Upper lobe of left lung (tissue), 6 donors: ENCODE measurements at regions not wholly inside any gene's neighbourhood (a gene's known extent, or its start where the extent isn't known, plus 50 kb on each side); places are given as distances from the start of the nearest gene placed in this dataset.
A peak's percentile ranks its signal among the peaks of the same experiment; 100 is the strongest.
"Not testable (repeated sequence)": the region's sequence is repeated elsewhere in the genome, so short reads cannot be mapped to it uniquely, and the experiment has no call there.

Experiments used
- ATAC-seq, 2 donors: fragments of 200-7000 bp; cut with Tn5 transposase; one replicate each; pipeline ENCODE4 v1.9.1; 2022; ENCODE audit warnings: mild to moderate bottlenecking in 2 of 2, moderate library complexity in 2 of 2; ENCODE audit not compliant: low FRiP score in 2 of 2
- DNase-seq, 2 donors: peaks; one replicate each; pipeline ENCODE4 v3.0.0-alpha.2; 2019 to 2020
- H3K27ac ChIP-seq, 4 donors: fragments of 200-600 bp; sonication (generic); one replicate each; pipeline ENCODE4 v1.5.1; 2016 to 2019
- H3K27me3 ChIP-seq, 4 donors: fragments of 200-600 bp; sonication (generic); one replicate each; pipeline ENCODE4 v1.5.1; 2017 to 2019
- H3K36me3 ChIP-seq, 4 donors: fragments of 200-600 bp; sonication (generic); one replicate each; pipeline ENCODE4 v1.5.1; 2016 to 2019
- H3K4me1 ChIP-seq, 4 donors: fragments of 200-600 bp; sonication (generic); one replicate each; pipeline ENCODE4 v1.5.1; 2018 to 2019
- H3K4me3 ChIP-seq, 4 donors: fragments of 200-600 bp; sonication (generic); one replicate each; pipeline ENCODE4 v1.5.1; 2017 to 2019; ENCODE audit warnings: mild to moderate bottlenecking in 2 of 4, moderate library complexity in 1 of 4
- H3K9me3 ChIP-seq, 4 donors: fragments of 200-600 bp; sonication (generic); one replicate each; pipeline ENCODE4 v1.5.1; 2018 to 2019
- CTCF ChIP-seq, 6 experiments: fragments of 450-650 bp in 4 of 6; fragments of 200-600 bp in 2 of 6; sonication (generic) in 2 of 6; IDR thresholded peaks; one replicate each; pipeline ENCODE4 v1.5.1; 2016 to 2019; ENCODE audit warnings: antibody characterized with exemption in 6 of 6
- EP300 ChIP-seq, 4 donors: sonication (generic); formaldehyde crosslinking; IDR thresholded peaks; one replicate each; pipeline ENCODE4 v1.5.1; 2017; ENCODE audit warnings: antibody characterized with exemption in 4 of 4, control low read depth in 2 of 4
- POLR2A ChIP-seq, 4 donors: fragments of 450-650 bp; IDR thresholded peaks; one replicate each; pipeline ENCODE4 v1.5.1; 2016 to 2017; ENCODE audit warnings: antibody characterized with exemption in 4 of 4, mild to moderate bottlenecking in 2 of 4
- POLR2AphosphoS5 ChIP-seq, 2 donors: sonication (generic); formaldehyde crosslinking; IDR thresholded peaks; one replicate each; pipeline ENCODE4 v1.5.1; 2017; ENCODE audit warnings: antibody characterized with exemption in 2 of 2
- WGBS, 2 donors: methylation state at CpG; one replicate each; pipeline ENCODE4 v1.1.5; 2017 to 2018; 5-methylcytosine and 5-hydroxymethylcytosine counted together
- donor health status: DM: no; HTN: no; CAD: no; lungs with moderate emphysema.
- donor health status: DM: no; HTN: yes; CAD: no; lungs with severe emphysema.

DNA sequence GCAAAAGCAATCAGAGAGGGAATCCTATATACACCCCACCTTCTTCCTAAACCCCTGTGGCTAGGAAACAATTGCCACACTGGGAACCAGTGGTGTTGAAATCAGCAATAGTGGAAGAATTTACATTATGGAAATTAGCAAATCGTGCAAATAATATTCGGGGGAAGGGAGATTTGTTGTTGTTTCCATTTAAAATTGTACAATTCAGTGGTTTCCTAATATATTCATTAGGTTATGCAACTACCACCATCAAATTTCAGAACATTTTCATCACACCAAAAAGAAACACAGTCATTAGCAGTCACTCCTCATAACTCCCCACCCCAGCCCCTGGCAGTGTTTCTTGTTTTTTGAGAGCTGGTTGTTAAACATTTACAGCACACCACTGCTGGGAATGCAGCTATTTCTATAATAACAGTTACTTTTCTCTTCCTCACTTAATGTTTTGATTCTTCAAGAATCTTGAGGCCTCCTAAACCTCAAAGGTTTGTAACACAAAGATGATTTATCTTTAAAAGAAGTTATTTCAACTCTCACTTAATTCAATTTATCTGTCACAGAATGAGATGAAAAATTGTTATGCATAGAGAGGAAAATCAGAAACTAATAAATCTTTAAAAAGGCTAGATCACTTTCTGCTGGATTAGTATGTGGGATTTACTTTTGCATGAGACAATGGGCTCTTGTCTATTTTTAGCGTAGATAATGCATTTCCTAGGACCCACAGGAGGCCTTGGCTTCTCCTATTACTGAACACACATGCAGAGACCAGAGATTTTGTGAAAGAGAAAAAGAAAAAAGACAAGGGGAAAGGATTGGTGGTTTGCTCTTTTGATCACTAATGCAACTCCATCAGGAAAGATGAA is 91.8 kb upstream of the DAPK1 start:
- DNase-seq = peak in 1 of 2 donors; percentile 48
- 32 to 48% methylated on average over 3 of the region's 3 CpGs for WGBS, 2 donors

DNA sequence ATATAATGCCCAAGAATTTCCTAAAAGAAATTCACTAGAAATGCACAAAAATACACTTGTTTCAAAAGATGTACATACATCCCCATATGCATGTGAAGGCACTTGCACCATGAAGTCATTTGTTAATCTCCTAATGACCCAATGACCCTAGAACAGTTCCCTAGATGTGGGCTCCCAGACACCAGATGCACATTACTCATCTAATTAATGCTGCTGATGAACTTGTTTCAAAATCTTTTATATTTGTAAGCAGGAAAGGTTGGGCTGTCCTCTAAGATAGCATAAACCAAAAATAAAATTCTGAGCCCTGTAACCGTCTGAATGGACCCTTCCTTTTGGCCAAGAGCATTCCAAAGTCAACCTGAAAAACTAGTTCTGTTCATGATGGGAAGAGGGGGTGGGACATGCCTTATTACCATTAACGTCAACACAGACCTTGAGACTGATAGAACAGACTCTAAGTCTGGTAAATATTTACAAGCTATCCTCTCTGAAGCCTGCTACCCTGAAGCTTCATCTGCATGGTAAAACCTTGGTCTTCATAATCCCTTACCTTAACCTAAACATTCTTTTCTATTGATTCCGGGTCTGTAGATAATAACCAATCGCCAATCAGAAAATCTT is 91.0 kb upstream of the DAPK1 start:
- H3K4me3 ChIP-seq = no peak overlapping the region
- H3K4me1 ChIP-seq = peaks cover 8 to 22% (median 14%) of the 10 kb centered on the region in 4 donors
- H3K36me3 ChIP-seq = no peaks in the 10 kb centered on the region
- no peak overlapping the region for H3K27ac ChIP-seq
- TF ChIP-seq EP300 (IDR thresholded peaks at IDR 0.05) (peak in 1 of 4 donors; percentile 15), POLR2AphosphoS5 (IDR thresholded peaks at IDR 0.05) (no peak)
- H3K9me3 ChIP-seq = no peaks in the 10 kb centered on the region
- ATAC-seq = no peak
- no peak for DNase-seq
- H3K27me3 ChIP-seq = no peaks in the 10 kb centered on the region
- WGBS, 2 donors = 61% methylated on average over 4 of the region's 4 CpGs

More for the DNA sequence above, 91.8 kb upstream of the DAPK1 start:
- Histone ChIP-seq H3K4me3 (no peak overlapping the region), H3K27ac (no peak overlapping the region), H3K27me3 (no peaks in the 10 kb centered on the region), H3K4me1 (peaks cover 8 to 22% (median 14%) of the 10 kb centered on the region in 4 donors), H3K36me3 (no peaks in the 10 kb centered on the region), H3K9me3 (no peaks in the 10 kb centered on the region)
- ATAC-seq = peak in 1 of 2 donors; percentile 66
- peak in 1 of 2 donors; percentile 30 for TF ChIP-seq POLR2AphosphoS5 (IDR thresholded peaks at IDR 0.05)
- no peak for TF ChIP-seq CTCF (IDR thresholded peaks at IDR 0.05)

- H3K4me1 ChIP-seq = peaks cover 5 to 15% (median 11%) of the 10 kb centered on the region in 4 donors
- WGBS, 2 donors = 68 to 76% methylated on average over 16 of the region's 16 CpGs
- DNase-seq, H3K36me3 ChIP-seq, H3K27ac ChIP-seq, H3K27me3 ChIP-seq, H3K4me3 ChIP-seq, H3K9me3 ChIP-seq, ATAC-seq: not testable (repeated sequence)
Measured at GRCh38 chr9:87410047-87411005, 87.3 kb upstream of the DAPK1 start.

DNA sequence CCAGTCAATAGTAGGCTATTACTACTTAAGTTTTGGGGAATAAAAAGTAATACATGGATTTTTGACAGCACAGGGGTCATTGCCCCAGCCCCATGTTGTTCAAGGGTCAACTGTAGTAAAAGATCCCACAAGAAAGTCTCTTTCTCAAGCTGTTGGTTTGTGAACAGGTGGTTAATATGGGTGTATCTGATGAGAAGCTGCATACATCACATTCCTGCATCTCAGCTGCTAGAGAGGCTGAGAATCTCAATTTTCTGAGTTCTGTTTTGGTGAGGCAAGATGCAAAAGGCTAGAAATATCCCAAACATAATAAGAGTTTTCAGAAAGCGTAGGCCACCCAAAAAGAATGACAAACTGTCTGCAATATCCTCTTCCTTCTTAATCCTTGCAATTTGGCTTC is 76.8 kb upstream of the DAPK1 start:
- TF ChIP-seq EP300 (IDR thresholded peaks at IDR 0.05) = no peak
- TF ChIP-seq CTCF (IDR thresholded peaks at IDR 0.05) = no peak
- TF ChIP-seq POLR2AphosphoS5 (IDR thresholded peaks at IDR 0.05) = no peak
- no peak for TF ChIP-seq POLR2A (IDR thresholded peaks at IDR 0.05)
- H3K4me3 ChIP-seq = no peak overlapping the region
- H3K36me3 ChIP-seq = no peaks in the 10 kb centered on the region
- WGBS, 2 donors = 91 to 100% methylated on average over 1 of the region's 1 CpG
- ATAC-seq (no peak), DNase-seq (no peak)
- H3K27me3 ChIP-seq = no peaks in the 10 kb centered on the region
- peaks cover 0 to 10% (median 5%) of the 10 kb centered on the region in 4 donors for H3K9me3 ChIP-seq
- H3K4me1 ChIP-seq = no peaks in the 10 kb centered on the region
- H3K27ac ChIP-seq = no peak overlapping the region

DNA sequence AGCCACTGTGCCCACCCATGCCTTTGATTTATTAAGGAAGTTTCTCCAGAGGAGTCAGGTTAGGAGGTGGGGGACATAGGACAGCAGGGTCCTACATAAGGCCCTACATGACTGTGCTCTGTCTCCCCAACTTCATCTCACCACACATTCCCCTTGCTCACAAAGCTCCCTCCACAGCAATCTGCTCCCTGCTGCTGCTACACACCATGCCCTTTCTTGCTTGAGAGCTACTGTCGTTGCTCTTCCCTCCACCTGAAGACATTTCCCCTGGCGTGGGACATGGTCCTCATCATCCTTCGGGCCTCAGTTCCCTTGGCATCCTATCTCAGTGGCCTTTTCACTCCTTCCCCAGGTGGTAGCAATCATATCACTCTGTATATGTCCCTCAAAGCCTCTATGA is 75.9 kb upstream of the DAPK1 start:
- DNase-seq (no peak), ATAC-seq (no peak)
- Histone ChIP-seq H3K27me3 (no peaks in the 10 kb centered on the region), H3K36me3 (no peaks in the 10 kb centered on the region), H3K27ac (no peak overlapping the region), H3K9me3 (peaks cover 0 to 10% (median 5%) of the 10 kb centered on the region in 4 donors), H3K4me1 (no peaks in the 10 kb centered on the region), H3K4me3 (no peak overlapping the region)
- TF ChIP-seq POLR2AphosphoS5 (IDR thresholded peaks at IDR 0.05) = no peak
- TF ChIP-seq CTCF (IDR thresholded peaks at IDR 0.05) = no peak
- TF ChIP-seq EP300 (IDR thresholded peaks at IDR 0.05) = no peak
- TF ChIP-seq POLR2A (IDR thresholded peaks at IDR 0.05) = no peak
- WGBS, 2 donors = 86 to 100% methylated on average over 3 of the region's 3 CpGs
